ENCODE measurements at regions not wholly inside any gene's neighbourhood (a gene's known extent, or its start where the extent isn't known, plus 50 kb on each side); places are given as distances from the start of the nearest gene placed in this dataset.
A peak's percentile ranks its signal among the peaks of the same experiment; 100 is the strongest.

- no peak overlapping the region for H3K4me3 ChIP-seq (ENCODE audit: low read depth, low read length)
- H3K4me1 ChIP-seq (ENCODE audit: control insufficient read depth, insufficient read depth, low read length, unreplicated experiment): peaks cover 7% of the 10 kb centered on the region
- H3K27me3 ChIP-seq (ENCODE audit: insufficient read depth, low read length): no peaks in the 10 kb centered on the region
- no peaks in the 10 kb centered on the region for H3K36me3 ChIP-seq (ENCODE audit: insufficient read depth, low read length)
- H2AFZ ChIP-seq (ENCODE audit: low read length, unreplicated experiment): no peak overlapping the region
- H3K27ac ChIP-seq (ENCODE audit: low read depth, low read length): no peak overlapping the region
- H3K79me2 ChIP-seq (ENCODE audit: control insufficient read depth, insufficient read depth, low read length, unreplicated experiment): no peaks in the 10 kb centered on the region
These were observed 238.7 kb upstream of the USP25 start for GRCh38 chr21:15491100-15491499.

DNA sequence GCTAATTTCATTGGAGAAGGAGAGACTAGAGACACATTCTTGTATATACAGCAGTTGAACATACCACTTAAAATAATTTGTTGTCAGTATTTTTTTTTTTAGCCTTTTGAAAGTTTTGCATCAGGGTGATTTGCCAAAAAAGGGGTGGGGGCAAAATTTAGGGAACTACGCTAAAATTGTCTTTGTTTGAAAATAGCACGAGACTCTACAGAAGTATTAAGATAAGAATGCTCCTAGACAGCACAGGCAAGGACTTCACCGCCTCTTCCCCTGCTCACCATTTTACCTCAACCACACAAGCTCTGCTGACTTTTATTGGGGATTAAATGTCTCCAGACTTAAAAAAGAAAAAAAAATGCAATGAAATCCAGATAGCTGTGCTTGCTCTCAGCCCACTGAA lies 236.1 kb upstream of the USP25 start:
- no peak overlapping the region for H3K27ac ChIP-seq (ENCODE audit: low read depth, low read length)
- peaks cover 11% of the 10 kb centered on the region for H3K4me1 ChIP-seq (ENCODE audit: control insufficient read depth, insufficient read depth, low read length, unreplicated experiment)
- no peaks in the 10 kb centered on the region for H3K36me3 ChIP-seq (ENCODE audit: insufficient read depth, low read length)

DNA sequence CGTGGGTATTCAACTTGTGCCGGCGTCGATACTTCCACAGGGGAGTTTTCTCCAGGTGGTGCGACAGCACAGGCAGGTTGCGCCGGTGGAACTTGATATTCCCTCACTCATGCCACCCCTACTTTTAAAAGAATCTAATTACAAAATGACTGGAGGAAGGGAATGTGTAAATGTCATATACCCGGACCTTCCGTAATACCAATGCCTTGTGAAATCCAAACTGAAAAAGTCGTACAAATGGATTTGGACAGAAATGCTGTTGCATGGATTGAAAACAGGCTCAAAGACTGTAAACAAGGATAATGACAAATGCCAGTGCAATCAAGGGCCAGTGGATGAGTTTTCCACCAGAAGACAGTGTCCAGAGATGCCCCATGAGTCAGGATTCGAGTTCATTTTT lies 235.3 kb upstream of the USP25 start:
- H3K36me3 ChIP-seq (ENCODE audit: insufficient read depth, low read length): no peaks in the 10 kb centered on the region
- H3K27me3 ChIP-seq (ENCODE audit: insufficient read depth, low read length): no peaks in the 10 kb centered on the region
- H3K27ac ChIP-seq (ENCODE audit: low read depth, low read length): no peak overlapping the region
- H3K4me1 ChIP-seq (ENCODE audit: control insufficient read depth, insufficient read depth, low read length, unreplicated experiment): peaks cover 11% of the 10 kb centered on the region
- H2AFZ ChIP-seq (ENCODE audit: low read length, unreplicated experiment): no peak overlapping the region
- no peaks in the 10 kb centered on the region for H3K79me2 ChIP-seq (ENCODE audit: control insufficient read depth, insufficient read depth, low read length, unreplicated experiment)
- H3K4me3 ChIP-seq (ENCODE audit: low read depth, low read length): no peak overlapping the region

More for the DNA sequence above, 236.1 kb upstream of the USP25 start:
- Histone ChIP-seq H3K27me3 (ENCODE audit: insufficient read depth, low read length) (no peaks in the 10 kb centered on the region), H3K4me3 (ENCODE audit: low read depth, low read length) (no peak overlapping the region), H2AFZ (ENCODE audit: low read length, unreplicated experiment) (no peak overlapping the region), H3K79me2 (ENCODE audit: control insufficient read depth, insufficient read depth, low read length, unreplicated experiment) (no peaks in the 10 kb centered on the region)

GRCh38 chr21:15495965-15496364 lies 233.8 kb upstream of the USP25 start:
- Histone ChIP-seq H2AFZ (ENCODE audit: low read length, unreplicated experiment) (peak overlapping the region; percentile 14), H3K27ac (ENCODE audit: low read depth, low read length) (0 out of 2 replicates have a peak overlapping the region, but pooled peaks have one; percentile 33), H3K79me2 (ENCODE audit: control insufficient read depth, insufficient read depth, low read length, unreplicated experiment) (no peaks in the 10 kb centered on the region), H3K36me3 (ENCODE audit: insufficient read depth, low read length) (no peaks in the 10 kb centered on the region), H3K4me1 (ENCODE audit: control insufficient read depth, insufficient read depth, low read length, unreplicated experiment) (peaks cover 11% of the 10 kb centered on the region), H3K27me3 (ENCODE audit: insufficient read depth, low read length) (no peaks in the 10 kb centered on the region), H3K4me3 (ENCODE audit: low read depth, low read length) (no peak overlapping the region)

DNA sequence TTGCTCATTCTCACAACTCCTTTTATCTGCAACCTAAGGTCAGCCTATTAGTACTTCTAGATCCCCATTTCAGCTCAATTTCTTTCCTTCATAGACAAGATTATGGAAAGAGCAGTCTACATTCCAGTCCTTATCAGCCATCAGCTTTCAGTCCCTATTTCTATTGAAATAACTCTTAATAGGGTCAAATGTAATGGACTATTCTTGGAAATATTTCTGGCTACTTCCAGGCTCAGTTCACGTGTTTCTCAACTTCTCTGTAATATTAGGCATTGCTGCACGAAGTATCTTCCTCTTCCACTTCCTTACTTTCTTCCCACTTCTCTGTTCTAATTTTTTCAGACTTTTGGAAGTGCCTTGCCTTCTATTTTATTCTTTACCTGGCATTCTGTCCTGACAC lies 232.9 kb upstream of the USP25 start:
- Histone ChIP-seq H3K79me2 (ENCODE audit: control insufficient read depth, insufficient read depth, low read length, unreplicated experiment) (no peaks in the 10 kb centered on the region), H3K4me1 (ENCODE audit: control insufficient read depth, insufficient read depth, low read length, unreplicated experiment) (peaks cover 11% of the 10 kb centered on the region), H3K27ac (ENCODE audit: low read depth, low read length) (no peak overlapping the region), H2AFZ (ENCODE audit: low read length, unreplicated experiment) (no peak overlapping the region), H3K27me3 (ENCODE audit: insufficient read depth, low read length) (no peaks in the 10 kb centered on the region), H3K4me3 (ENCODE audit: low read depth, low read length) (no peak overlapping the region), H3K36me3 (ENCODE audit: insufficient read depth, low read length) (no peaks in the 10 kb centered on the region)

- Histone ChIP-seq H3K27me3 (ENCODE audit: insufficient read depth, low read length) (no peaks in the 10 kb centered on the region), H3K79me2 (ENCODE audit: control insufficient read depth, insufficient read depth, low read length, unreplicated experiment) (no peaks in the 10 kb centered on the region), H3K36me3 (ENCODE audit: insufficient read depth, low read length) (no peaks in the 10 kb centered on the region), H3K4me3 (ENCODE audit: low read depth, low read length) (no peak overlapping the region), H3K4me1 (ENCODE audit: control insufficient read depth, insufficient read depth, low read length, unreplicated experiment) (peaks cover 11% of the 10 kb centered on the region), H2AFZ (ENCODE audit: low read length, unreplicated experiment) (no peak overlapping the region), H3K27ac (ENCODE audit: low read depth, low read length) (no peak overlapping the region)
These were observed 231.3 kb upstream of the USP25 start for GRCh38 chr21:15498455-15498854.

- Histone ChIP-seq H3K27ac (ENCODE audit: low read depth, low read length) (no peak overlapping the region), H3K4me1 (ENCODE audit: control insufficient read depth, insufficient read depth, low read length, unreplicated experiment) (no peaks in the 10 kb centered on the region), H3K27me3 (ENCODE audit: insufficient read depth, low read length) (no peaks in the 10 kb centered on the region), H3K79me2 (ENCODE audit: control insufficient read depth, insufficient read depth, low read length, unreplicated experiment) (no peaks in the 10 kb centered on the region), H3K36me3 (ENCODE audit: insufficient read depth, low read length) (no peaks in the 10 kb centered on the region), H3K4me3 (ENCODE audit: low read depth, low read length) (no peak overlapping the region), H2AFZ (ENCODE audit: low read length, unreplicated experiment) (no peak overlapping the region)
These were observed 223.7 kb upstream of the USP25 start for GRCh38 chr21:15506086-15506485.

DNA sequence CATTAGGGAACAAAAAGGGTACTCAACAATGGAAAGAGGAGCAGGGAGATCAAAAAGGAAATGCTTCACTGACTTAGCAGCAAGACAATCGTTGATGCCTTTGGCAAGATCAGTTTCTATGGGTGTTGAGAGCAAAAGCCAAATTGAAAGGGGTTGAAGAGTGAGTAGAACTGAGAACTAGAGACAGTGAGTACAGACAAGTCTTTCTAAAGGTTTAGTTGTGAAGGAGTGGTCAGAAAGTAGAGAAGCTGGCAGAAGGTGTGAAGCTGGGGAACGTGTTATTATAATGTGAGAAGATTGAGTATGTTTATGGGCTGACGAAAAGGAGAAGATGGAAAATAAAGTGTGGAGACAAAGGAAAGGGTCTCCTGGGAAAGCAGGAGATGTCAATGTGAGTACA lies 221.2 kb upstream of the USP25 start:
- H3K36me3 ChIP-seq (ENCODE audit: insufficient read depth, low read length): no peaks in the 10 kb centered on the region
- no peaks in the 10 kb centered on the region for H3K4me1 ChIP-seq (ENCODE audit: control insufficient read depth, insufficient read depth, low read length, unreplicated experiment)
- H3K27ac ChIP-seq (ENCODE audit: low read depth, low read length): no peak overlapping the region
- no peak overlapping the region for H2AFZ ChIP-seq (ENCODE audit: low read length, unreplicated experiment)
- H3K27me3 ChIP-seq (ENCODE audit: insufficient read depth, low read length): no peaks in the 10 kb centered on the region
- no peaks in the 10 kb centered on the region for H3K79me2 ChIP-seq (ENCODE audit: control insufficient read depth, insufficient read depth, low read length, unreplicated experiment)
- no peak overlapping the region for H3K4me3 ChIP-seq (ENCODE audit: low read depth, low read length)

- H2AFZ ChIP-seq (ENCODE audit: low read length, unreplicated experiment): no peak overlapping the region
- no peak overlapping the region for H3K4me3 ChIP-seq (ENCODE audit: low read depth, low read length)
- no peaks in the 10 kb centered on the region for H3K79me2 ChIP-seq (ENCODE audit: control insufficient read depth, insufficient read depth, low read length, unreplicated experiment)
- H3K4me1 ChIP-seq (ENCODE audit: control insufficient read depth, insufficient read depth, low read length, unreplicated experiment): no peaks in the 10 kb centered on the region
- no peak overlapping the region for H3K27ac ChIP-seq (ENCODE audit: low read depth, low read length)
- no peaks in the 10 kb centered on the region for H3K36me3 ChIP-seq (ENCODE audit: insufficient read depth, low read length)
- H3K27me3 ChIP-seq (ENCODE audit: insufficient read depth, low read length): no peaks in the 10 kb centered on the region
These were observed 215.5 kb upstream of the USP25 start for GRCh38 chr21:15514073-15514946.

DNA sequence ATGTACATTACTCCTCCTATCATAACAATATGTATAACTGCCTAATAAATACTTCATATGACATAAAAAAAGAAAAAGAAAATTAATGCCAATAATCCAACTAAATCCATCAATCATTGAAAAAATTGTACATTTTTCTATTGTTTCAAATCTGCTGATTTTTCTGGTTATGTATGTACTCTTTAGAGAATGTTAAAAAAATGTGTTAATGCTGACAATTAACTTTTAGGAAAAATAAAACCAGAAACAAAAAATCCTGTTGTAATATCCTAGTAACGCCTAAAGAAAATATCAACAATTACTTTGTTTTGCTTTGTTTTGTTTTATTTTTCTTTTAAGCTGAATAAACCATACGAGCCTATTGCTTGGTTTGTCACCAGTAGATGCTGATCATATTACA lies 213.9 kb upstream of the USP25 start:
- H3K79me2 ChIP-seq (ENCODE audit: control insufficient read depth, insufficient read depth, low read length, unreplicated experiment): no peaks in the 10 kb centered on the region
- no peaks in the 10 kb centered on the region for H3K4me1 ChIP-seq (ENCODE audit: control insufficient read depth, insufficient read depth, low read length, unreplicated experiment)
- H2AFZ ChIP-seq (ENCODE audit: low read length, unreplicated experiment): no peak overlapping the region
- H3K27me3 ChIP-seq (ENCODE audit: insufficient read depth, low read length): no peaks in the 10 kb centered on the region
- no peak overlapping the region for H3K4me3 ChIP-seq (ENCODE audit: low read depth, low read length)
- no peak overlapping the region for H3K27ac ChIP-seq (ENCODE audit: low read depth, low read length)
- H3K36me3 ChIP-seq (ENCODE audit: insufficient read depth, low read length): no peaks in the 10 kb centered on the region

DNA sequence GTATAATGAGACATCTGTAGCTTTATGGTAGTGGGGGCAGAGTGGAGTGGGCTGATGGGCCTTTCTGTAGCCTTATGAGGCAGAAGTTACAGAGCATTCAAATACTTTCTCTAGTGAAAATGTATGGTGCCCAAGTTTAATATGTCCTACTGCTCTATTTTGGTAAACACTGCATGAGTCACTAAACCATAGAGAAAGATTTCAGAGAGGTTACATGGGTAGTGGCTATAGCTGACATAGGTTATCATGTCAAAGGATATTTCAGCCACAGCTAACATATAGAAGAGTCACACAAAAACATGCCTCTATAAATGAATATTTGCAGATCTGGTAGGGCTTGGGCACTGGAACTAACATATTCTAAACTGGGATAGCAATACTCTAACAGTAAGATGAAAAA lies 212.4 kb upstream of the USP25 start:
- no peak overlapping the region for H3K27ac ChIP-seq (ENCODE audit: low read depth, low read length)
- H3K79me2 ChIP-seq (ENCODE audit: control insufficient read depth, insufficient read depth, low read length, unreplicated experiment): no peaks in the 10 kb centered on the region
- H2AFZ ChIP-seq (ENCODE audit: low read length, unreplicated experiment): no peak overlapping the region
- H3K4me1 ChIP-seq (ENCODE audit: control insufficient read depth, insufficient read depth, low read length, unreplicated experiment): no peaks in the 10 kb centered on the region
- no peaks in the 10 kb centered on the region for H3K36me3 ChIP-seq (ENCODE audit: insufficient read depth, low read length)
- no peaks in the 10 kb centered on the region for H3K27me3 ChIP-seq (ENCODE audit: insufficient read depth, low read length)
- H3K4me3 ChIP-seq (ENCODE audit: low read depth, low read length): no peak overlapping the region
